GM06990 (cell line): ENCODE measurements at regions not wholly inside any gene's neighbourhood (a gene's known extent, or its start where the extent isn't known, plus 50 kb on each side); places are given as distances from the start of the nearest gene placed in this dataset.
"Not testable (repeated sequence)": the region's sequence is repeated elsewhere in the genome, so short reads cannot be mapped to it uniquely, and the experiment has no call there.

ENCODE experiments used
- DNase-seq: peaks from one replicate; pipeline ENCODE4 v3.0.0-alpha.2; 2011; ENCODE audit not compliant: insufficient read length; ENCODE audit errors: extremely low read depth
- H3K27me3 ChIP-seq: replicated peaks from 2 replicates; pipeline ENCODE4 v1.6.0; 2011; ENCODE audit warnings: low read length; ENCODE audit not compliant: control insufficient read depth, insufficient read depth
- H3K36me3 ChIP-seq: 2 replicates; pipeline ENCODE4 v1.5.1; 2011; ENCODE audit warnings: low read length; ENCODE audit not compliant: control insufficient read depth, insufficient read depth
- H3K4me3 ChIP-seq: replicated peaks from 2 replicates; pipeline ENCODE4 v1.5.1; 2011; ENCODE audit warnings: low read depth, mild to moderate bottlenecking, control low read depth, low read length
- CTCF ChIP-seq: IDR thresholded peaks from 2 replicates; pipeline ENCODE4 v1.5.1; 2011; ENCODE audit warnings: low read length, control low read depth, mild to moderate bottlenecking, inconsistent platforms; ENCODE audit not compliant: insufficient read depth, poor library complexity, severe bottlenecking

GRCh38 chr9:90226839-90227338 lies 415.7 kb downstream of the DIRAS2 start:
- not testable (repeated sequence) for H3K27me3 ChIP-seq, H3K36me3 ChIP-seq, H3K4me3 ChIP-seq, DNase-seq
- TF ChIP-seq CTCF: peak; percentile 60

GRCh38 chr9:90233081-90233480 lies 409.5 kb downstream of the DIRAS2 start:
- not testable (repeated sequence) for H3K36me3 ChIP-seq, H3K4me3 ChIP-seq, H3K27me3 ChIP-seq, DNase-seq

GRCh38 chr9:90240541-90240940 lies 402.1 kb downstream of the DIRAS2 start:
- Histone ChIP-seq H3K36me3 (no peaks in the 10 kb centered on the region), H3K27me3 (no peaks in the 10 kb centered on the region), H3K4me3 (no peak overlapping the region)
- TF ChIP-seq CTCF: no peak
- DNase-seq: no peak

- no peak overlapping the region for H3K4me3 ChIP-seq
- DNase-seq: no peak
- no peaks in the 10 kb centered on the region for H3K27me3 ChIP-seq
- H3K36me3 ChIP-seq: no peaks in the 10 kb centered on the region
- no peak for TF ChIP-seq CTCF
Measured at GRCh38 chr9:90245661-90246060, 397.0 kb downstream of the DIRAS2 start.

GRCh38 chr9:90249094-90249493 lies 393.5 kb downstream of the DIRAS2 start:
- no peak for DNase-seq
- Histone ChIP-seq H3K27me3 (no peaks in the 10 kb centered on the region), H3K4me3 (no peak overlapping the region), H3K36me3 (no peaks in the 10 kb centered on the region)
- TF ChIP-seq CTCF: no peak

GRCh38 chr9:90251316-90251715 lies 391.3 kb downstream of the DIRAS2 start:
- DNase-seq: no peak
- Histone ChIP-seq H3K4me3 (no peak overlapping the region), H3K27me3 (no peaks in the 10 kb centered on the region), H3K36me3 (no peaks in the 10 kb centered on the region)
- no peak for TF ChIP-seq CTCF
